SJCRH30 (cell line): ENCODE measurements at regions not wholly inside any gene's neighbourhood (a gene's known extent, or its start where the extent isn't known, plus 50 kb on each side); places are given as distances from the start of the nearest gene placed in this dataset.

Experiments
- DNase-seq, 2 experiments: peaks; one replicate each; pipeline ENCODE4 v3.0.0-alpha.2; 2015 to 2020
- H3K27ac ChIP-seq: fragments of 250-450 bp; sonication (Bioruptor Pico); 2 replicates; pipeline ENCODE4 v1.5.1; 2020; ENCODE audit warnings: mild to moderate bottlenecking, moderate library complexity
- H3K27me3 ChIP-seq: fragments of 250-450 bp; sonication (Bioruptor Pico); 2 replicates; pipeline ENCODE4 v1.5.1; 2020; ENCODE audit warnings: mild to moderate bottlenecking, moderate library complexity
- H3K36me3 ChIP-seq: fragments of 250-450 bp; sonication (Bioruptor Pico); 2 replicates; pipeline ENCODE4 v1.5.1; 2020; ENCODE audit warnings: mild to moderate bottlenecking, moderate library complexity
- H3K4me1 ChIP-seq: fragments of 250-450 bp; sonication (Bioruptor Pico); 2 replicates; pipeline ENCODE4 v1.5.1; 2020; ENCODE audit warnings: mild to moderate bottlenecking, moderate library complexity
- H3K4me3 ChIP-seq: fragments of 250-450 bp; sonication (Bioruptor Pico); 2 replicates; pipeline ENCODE4 v1.5.1; 2020; ENCODE audit warnings: mild to moderate bottlenecking, moderate library complexity
- H3K9me3 ChIP-seq: fragments of 250-450 bp; sonication (Bioruptor Pico); replicated peaks from 2 replicates; pipeline ENCODE4 v1.5.1; 2020; ENCODE audit warnings: mild to moderate bottlenecking, moderate library complexity

- Histone ChIP-seq H3K27me3 (no peaks in the 10 kb centered on the region), H3K9me3 (no peaks in the 10 kb centered on the region), H3K4me3 (no peak overlapping the region), H3K27ac (no peak overlapping the region), H3K36me3 (no peaks in the 10 kb centered on the region), H3K4me1 (peaks cover 10% of the 10 kb centered on the region; the same call in 1 of the 2 replicates)
- DNase-seq = no peak
These were observed 140.9 kb upstream of the CTTNBP2NL start for GRCh38 chr1:112255080-112255479.

- H3K36me3 ChIP-seq = no peaks in the 10 kb centered on the region
- H3K4me1 ChIP-seq = peaks cover 10% of the 10 kb centered on the region; the same call in 1 of the 2 replicates
- no peak for DNase-seq
- H3K4me3 ChIP-seq = no peak overlapping the region
- H3K27me3 ChIP-seq = no peaks in the 10 kb centered on the region
- H3K27ac ChIP-seq = no peak overlapping the region
- H3K9me3 ChIP-seq = no peaks in the 10 kb centered on the region
These were observed 139.6 kb upstream of the CTTNBP2NL start for GRCh38 chr1:112256411-112256810.

DNA sequence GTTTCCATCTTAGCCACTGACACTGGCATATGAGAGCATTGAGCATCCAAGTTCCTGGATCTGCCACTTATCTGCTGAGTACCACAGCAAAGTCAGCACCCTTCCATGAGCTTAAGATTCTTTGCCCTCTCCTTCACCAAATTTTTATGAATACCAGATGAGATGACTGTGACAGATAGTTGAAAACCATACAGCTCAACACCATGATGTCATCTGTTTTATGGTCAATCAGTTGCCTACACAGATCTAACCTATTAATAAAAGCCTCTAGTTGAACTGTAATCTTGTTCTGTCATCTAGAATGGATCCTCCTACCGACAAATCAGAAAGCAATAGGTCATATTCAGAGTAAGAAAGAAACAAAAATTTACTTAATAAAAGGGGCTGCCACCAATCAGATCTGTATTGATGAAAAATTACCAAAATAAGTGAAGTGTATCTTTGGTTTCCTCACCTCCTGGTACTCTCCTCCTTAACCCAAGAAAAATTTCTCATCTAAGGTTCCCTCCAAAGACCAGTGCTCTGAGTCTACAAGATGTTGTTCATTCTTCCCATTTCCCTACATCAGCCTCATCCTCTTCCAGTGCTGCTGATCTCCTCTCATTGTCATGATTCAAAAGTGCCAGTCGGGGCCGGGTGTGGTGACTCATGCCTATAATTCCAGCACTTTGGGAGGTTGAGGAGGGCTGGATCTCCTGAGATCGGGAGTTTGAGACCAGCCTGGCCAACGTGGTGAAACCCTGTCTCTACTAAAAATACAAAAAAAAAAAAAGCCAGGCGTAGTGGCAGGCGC, 138.8 kb upstream of the CTTNBP2NL start:
- Histone ChIP-seq H3K27me3 (no peaks in the 10 kb centered on the region), H3K9me3 (no peaks in the 10 kb centered on the region), H3K4me3 (no peak overlapping the region), H3K27ac (no peak overlapping the region), H3K4me1 (peaks cover 13% of the 10 kb centered on the region), H3K36me3 (no peaks in the 10 kb centered on the region)
- DNase-seq = no peak

DNA sequence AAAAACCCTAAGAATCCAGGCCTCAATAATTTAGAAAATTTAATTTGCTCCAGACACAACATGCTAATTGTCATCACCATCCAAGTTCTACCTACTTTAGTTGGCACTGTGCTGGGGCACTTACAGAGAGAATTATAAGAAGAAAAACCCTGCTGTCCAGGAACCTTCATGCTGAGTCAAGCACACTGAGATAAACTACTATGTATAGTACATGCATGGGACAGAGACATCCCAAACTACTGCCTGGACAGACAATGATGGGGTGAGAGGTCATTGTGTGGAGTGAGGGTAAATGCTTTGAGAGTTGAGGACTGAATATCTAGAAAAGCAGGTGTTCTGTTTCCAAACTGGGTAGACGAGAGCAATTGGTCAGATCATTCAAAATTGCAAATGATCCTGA, 135.3 kb upstream of the CTTNBP2NL start:
- Histone ChIP-seq H3K36me3 (no peaks in the 10 kb centered on the region), H3K27me3 (no peaks in the 10 kb centered on the region), H3K4me1 (peaks cover 21% of the 10 kb centered on the region), H3K9me3 (no peaks in the 10 kb centered on the region), H3K4me3 (no peak overlapping the region), H3K27ac (no peak overlapping the region)
- DNase-seq = no peak

GRCh38 chr1:112262316-112262715, 133.7 kb upstream of the CTTNBP2NL start:
- no peak overlapping the region for H3K27ac ChIP-seq
- peak; percentile 35 to 54 for DNase-seq
- H3K27me3 ChIP-seq = no peaks in the 10 kb centered on the region
- no peaks in the 10 kb centered on the region for H3K36me3 ChIP-seq
- no peak overlapping the region for H3K4me3 ChIP-seq
- peaks cover 21% of the 10 kb centered on the region for H3K4me1 ChIP-seq
- no peaks in the 10 kb centered on the region for H3K9me3 ChIP-seq

DNA sequence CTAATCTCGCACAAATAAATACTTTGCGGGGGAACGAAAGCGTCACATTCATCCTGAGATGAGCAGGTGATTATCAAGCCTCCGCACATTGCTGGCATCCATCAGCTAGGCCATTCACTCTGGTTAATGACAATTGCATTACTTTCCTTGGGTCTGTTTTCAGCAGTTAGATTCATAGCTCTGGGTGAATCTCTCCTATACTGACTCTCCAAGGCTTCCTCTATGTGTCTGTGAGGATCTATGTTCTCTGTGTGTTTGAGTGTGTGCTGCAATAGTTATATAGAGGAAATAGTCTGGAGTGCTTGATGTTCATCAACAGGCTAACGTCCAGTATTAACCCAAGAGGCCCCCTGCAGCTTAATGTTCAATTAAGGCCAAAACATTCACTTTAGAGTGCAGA, 133.0 kb upstream of the CTTNBP2NL start:
- Histone ChIP-seq H3K27ac (no peak overlapping the region; the same call in 1 of the 2 replicates), H3K9me3 (no peaks in the 10 kb centered on the region), H3K4me1 (peaks cover 21% of the 10 kb centered on the region), H3K36me3 (no peaks in the 10 kb centered on the region), H3K4me3 (no peak overlapping the region), H3K27me3 (no peaks in the 10 kb centered on the region)
- DNase-seq = no peak

GRCh38 chr1:112263453-112263852, 132.6 kb upstream of the CTTNBP2NL start:
- DNase-seq = no peak
- H3K9me3 ChIP-seq = no peaks in the 10 kb centered on the region

DNA sequence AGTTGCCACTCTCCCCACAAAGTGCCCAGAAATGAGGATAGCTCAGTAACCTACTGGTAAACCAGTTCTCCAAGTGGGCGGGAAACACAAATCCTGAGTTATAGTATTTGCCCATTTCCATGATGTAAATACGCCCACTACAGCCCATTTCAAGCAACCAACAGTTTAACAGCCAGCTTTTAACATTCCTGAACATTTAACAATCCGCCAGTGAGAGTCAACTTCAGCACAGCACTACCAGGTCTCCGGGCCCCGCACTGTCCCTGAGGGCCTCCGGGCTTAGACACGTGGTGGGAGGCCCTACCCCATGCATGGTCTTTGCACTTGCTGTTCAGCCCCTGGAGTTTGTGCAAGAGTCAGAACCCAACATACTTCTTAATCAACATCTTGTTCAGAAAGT, 132.0 kb upstream of the CTTNBP2NL start:
- no peak overlapping the region for H3K4me3 ChIP-seq
- H3K27ac ChIP-seq = no peak overlapping the region
- no peaks in the 10 kb centered on the region for H3K36me3 ChIP-seq
- no peaks in the 10 kb centered on the region for H3K27me3 ChIP-seq
- peaks cover 21% of the 10 kb centered on the region for H3K4me1 ChIP-seq
- no peaks in the 10 kb centered on the region for H3K9me3 ChIP-seq
- DNase-seq = no peak

More at GRCh38 chr1:112263453-112263852, 132.6 kb upstream of the CTTNBP2NL start:
- H3K27me3 ChIP-seq = no peaks in the 10 kb centered on the region
- no peak overlapping the region for H3K4me3 ChIP-seq
- no peak overlapping the region; the same call in 1 of the 2 replicates for H3K27ac ChIP-seq
- peaks cover 21% of the 10 kb centered on the region for H3K4me1 ChIP-seq
- no peaks in the 10 kb centered on the region for H3K36me3 ChIP-seq

GRCh38 chr1:112264553-112264952, 131.5 kb upstream of the CTTNBP2NL start:
- H3K36me3 ChIP-seq = no peaks in the 10 kb centered on the region
- no peak overlapping the region for H3K4me3 ChIP-seq
- H3K27ac ChIP-seq = no peak overlapping the region
- DNase-seq = no peak
- H3K4me1 ChIP-seq = peaks cover 21% of the 10 kb centered on the region
- H3K9me3 ChIP-seq = no peaks in the 10 kb centered on the region
- H3K27me3 ChIP-seq = no peaks in the 10 kb centered on the region

- DNase-seq = no peak
- Histone ChIP-seq H3K9me3 (no peaks in the 10 kb centered on the region), H3K4me1 (peaks cover 22% of the 10 kb centered on the region), H3K36me3 (no peaks in the 10 kb centered on the region), H3K27me3 (no peaks in the 10 kb centered on the region), H3K27ac (no peak overlapping the region), H3K4me3 (no peak overlapping the region)
These were observed 130.1 kb upstream of the CTTNBP2NL start for GRCh38 chr1:112265931-112266330.

DNA sequence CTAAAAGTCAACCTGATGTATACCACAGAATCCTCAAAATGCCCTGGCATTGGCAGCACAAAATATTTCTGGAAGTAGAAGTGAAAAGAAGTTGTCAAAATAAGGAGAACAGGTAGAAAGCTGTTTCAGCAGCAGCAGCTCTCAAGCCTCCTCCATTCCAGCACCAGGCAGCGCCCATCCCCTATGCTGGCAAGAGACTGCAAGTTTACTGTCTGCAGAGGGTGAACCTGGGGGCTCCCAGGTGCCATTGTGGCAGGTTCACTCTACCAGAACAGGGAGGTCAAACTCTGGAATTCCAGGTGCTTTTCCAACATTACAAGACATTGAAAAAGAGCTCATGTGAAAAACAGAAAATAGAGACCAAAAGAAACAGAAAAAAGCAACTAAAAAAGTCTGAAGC, 128.8 kb upstream of the CTTNBP2NL start:
- DNase-seq = no peak
- Histone ChIP-seq H3K4me3 (no peak overlapping the region), H3K4me1 (peaks cover 25% of the 10 kb centered on the region), H3K36me3 (no peaks in the 10 kb centered on the region), H3K9me3 (no peaks in the 10 kb centered on the region), H3K27me3 (no peaks in the 10 kb centered on the region), H3K27ac (no peak overlapping the region)

- H3K4me3 ChIP-seq = no peak overlapping the region
- no peak overlapping the region for H3K27ac ChIP-seq
- no peaks in the 10 kb centered on the region for H3K9me3 ChIP-seq
- no peaks in the 10 kb centered on the region for H3K36me3 ChIP-seq
- no peaks in the 10 kb centered on the region for H3K27me3 ChIP-seq
- peaks cover 18% of the 10 kb centered on the region for H3K4me1 ChIP-seq
- DNase-seq = no peak
These were observed 128.1 kb upstream of the CTTNBP2NL start for GRCh38 chr1:112267929-112268328.

DNA sequence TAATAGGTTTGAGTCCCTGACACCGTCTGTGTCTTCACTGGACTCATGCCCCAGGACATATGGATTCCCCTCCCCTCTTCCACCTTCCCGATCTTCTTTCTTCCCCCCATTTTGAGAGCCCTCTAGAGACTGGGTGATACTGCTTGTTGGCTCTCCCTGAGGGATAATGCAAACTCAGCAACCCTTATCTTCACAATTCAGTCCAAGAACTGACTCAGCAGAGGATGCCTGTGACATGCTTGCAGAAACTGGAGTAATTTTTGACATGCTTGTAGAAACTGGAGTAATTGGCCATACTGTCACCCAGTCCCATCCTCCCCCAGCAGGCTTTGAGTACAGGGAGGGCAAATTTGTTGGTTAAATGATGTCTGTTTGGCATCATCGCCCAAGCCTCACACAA, 127.6 kb upstream of the CTTNBP2NL start:
- H3K4me1 ChIP-seq = peaks cover 13% of the 10 kb centered on the region
- no peak overlapping the region for H3K27ac ChIP-seq
- no peaks in the 10 kb centered on the region for H3K27me3 ChIP-seq
- H3K4me3 ChIP-seq = no peak overlapping the region
- H3K36me3 ChIP-seq = no peaks in the 10 kb centered on the region
- no peaks in the 10 kb centered on the region for H3K9me3 ChIP-seq
- DNase-seq = no peak

GRCh38 chr1:112271270-112271669, 124.7 kb upstream of the CTTNBP2NL start:
- no peaks in the 10 kb centered on the region for H3K27me3 ChIP-seq
- H3K4me3 ChIP-seq = no peak overlapping the region
- no peaks in the 10 kb centered on the region for H3K9me3 ChIP-seq
- H3K36me3 ChIP-seq = no peaks in the 10 kb centered on the region
- peak in 1 of 2 experiments; percentile 17 for DNase-seq
- peaks cover 6% of the 10 kb centered on the region; the same call in 1 of the 2 replicates for H3K4me1 ChIP-seq
- no peak overlapping the region for H3K27ac ChIP-seq

GRCh38 chr1:112272101-112272772, 123.8 kb upstream of the CTTNBP2NL start:
- no peaks in the 10 kb centered on the region for H3K27me3 ChIP-seq
- peak in 1 of 2 experiments; percentile 24 for DNase-seq
- H3K9me3 ChIP-seq = no peaks in the 10 kb centered on the region
- no peaks in the 10 kb centered on the region for H3K36me3 ChIP-seq
- H3K27ac ChIP-seq = no peak overlapping the region
- peaks cover 6% of the 10 kb centered on the region; the same call in 1 of the 2 replicates for H3K4me1 ChIP-seq
- no peak overlapping the region for H3K4me3 ChIP-seq
